ENCODE measurements at regions not wholly inside any gene's neighbourhood (a gene's known extent, or its start where the extent isn't known, plus 50 kb on each side); places are given as distances from the start of the nearest gene placed in this dataset.

- Mint-ChIP-seq H3K36me3 (no peaks in the 10 kb centered on the region), H3K27ac (no peak overlapping the region), H3K9me3 (no peaks in the 10 kb centered on the region), H3K4me1 (no peaks in the 10 kb centered on the region), H3K4me3 (no peak overlapping the region), H3K27me3 (ENCODE audit: low read depth in 2 of 2) (peaks cover 9 to 47% of the 10 kb centered on the region in 2 donors)
- Histone ChIP-seq H3K9me3 (ENCODE audit: control insufficient read depth, insufficient read depth, low read length) (no peaks in the 10 kb centered on the region), H3K27me3 (ENCODE audit: control insufficient read depth, insufficient read depth, low read length) (peaks cover 5% of the 10 kb centered on the region), H3K4me1 (ENCODE audit: control insufficient read depth, insufficient read depth, low read length) (no peaks in the 10 kb centered on the region), H3K27ac (ENCODE audit: low read length) (no peak overlapping the region), H3K36me3 (ENCODE audit: control insufficient read depth, insufficient read depth, low read length) (no peaks in the 10 kb centered on the region), H3K4me3 (ENCODE audit: low read length) (no peak overlapping the region)
- 94% methylated on average over 6 of the region's 6 CpGs for WGBS (ENCODE audit: insufficient coverage)
- no peak for TF ChIP-seq CTCF (IDR thresholded peaks at IDR 0.05)
- intact Hi-C loops (cut with micrococcal nuclease) = no loop called here
- ATAC-seq (no peak), DNase-seq (no peak)
Observed at GRCh38 chr3:150247441-150247840, 160.7 kb upstream of the TSC22D2 start.

GRCh38 chr3:150243466-150243865 is 164.6 kb upstream of the TSC22D2 start:
- no peaks in the 10 kb centered on the region for H3K9me3 Mint-ChIP-seq
- DNase-seq (no peak), ATAC-seq (no peak)
- Histone ChIP-seq H3K4me1 (ENCODE audit: control insufficient read depth, insufficient read depth, low read length) (no peaks in the 10 kb centered on the region), H3K27me3 (ENCODE audit: control insufficient read depth, insufficient read depth, low read length) (peaks cover 5% of the 10 kb centered on the region), H3K36me3 (ENCODE audit: control insufficient read depth, insufficient read depth, low read length) (no peaks in the 10 kb centered on the region), H3K4me3 (ENCODE audit: low read length) (no peak overlapping the region), H3K9me3 (ENCODE audit: control insufficient read depth, insufficient read depth, low read length) (no peaks in the 10 kb centered on the region), H3K27ac (ENCODE audit: low read length) (no peak overlapping the region)
- peaks cover 0 to 5% of the 10 kb centered on the region in 2 donors for H3K4me1 Mint-ChIP-seq
- no peaks in the 10 kb centered on the region for H3K36me3 Mint-ChIP-seq
- no peak overlapping the region for H3K27ac Mint-ChIP-seq
- intact Hi-C loops (cut with micrococcal nuclease) = no loop called here
- WGBS (ENCODE audit: insufficient coverage) = 82% methylated on average over 3 of the region's 3 CpGs
- TF ChIP-seq CTCF (IDR thresholded peaks at IDR 0.05) = no peak
- peaks cover 10 to 35% of the 10 kb centered on the region in 2 donors for H3K27me3 Mint-ChIP-seq (ENCODE audit: low read depth in 2 of 2)
- no peak overlapping the region for H3K4me3 Mint-ChIP-seq

GRCh38 chr3:150242220-150242936 is 165.7 kb upstream of the TSC22D2 start:
- no peak overlapping the region for H3K4me3 ChIP-seq (ENCODE audit: low read length)
- no peak overlapping the region for H3K27ac Mint-ChIP-seq
- no peaks in the 10 kb centered on the region for H3K9me3 ChIP-seq (ENCODE audit: control insufficient read depth, insufficient read depth, low read length)
- H3K27me3 Mint-ChIP-seq (ENCODE audit: low read depth in 2 of 2) = peaks cover 10 to 24% of the 10 kb centered on the region in 2 donors
- DNase-seq = no peak
- intact Hi-C loops (cut with micrococcal nuclease) = no loop called here
- 95% methylated on average over 3 of the region's 3 CpGs for WGBS (ENCODE audit: insufficient coverage)
- ATAC-seq = no peak
- H3K4me1 Mint-ChIP-seq = peaks cover 0 to 5% of the 10 kb centered on the region in 2 donors
- no peaks in the 10 kb centered on the region for H3K36me3 ChIP-seq (ENCODE audit: control insufficient read depth, insufficient read depth, low read length)
- no peak for TF ChIP-seq CTCF (IDR thresholded peaks at IDR 0.05)
- H3K4me3 Mint-ChIP-seq = no peak overlapping the region
- H3K4me1 ChIP-seq (ENCODE audit: control insufficient read depth, insufficient read depth, low read length) = no peaks in the 10 kb centered on the region
- no peaks in the 10 kb centered on the region for H3K9me3 Mint-ChIP-seq
- H3K36me3 Mint-ChIP-seq = no peaks in the 10 kb centered on the region
- H3K27me3 ChIP-seq (ENCODE audit: control insufficient read depth, insufficient read depth, low read length) = peaks cover 5% of the 10 kb centered on the region
- H3K27ac ChIP-seq (ENCODE audit: low read length) = no peak overlapping the region

GRCh38 chr3:150240891-150241290 is 167.2 kb upstream of the TSC22D2 start:
- no peak for DNase-seq
- Histone ChIP-seq H3K27ac (ENCODE audit: low read length) (no peak overlapping the region), H3K36me3 (ENCODE audit: control insufficient read depth, insufficient read depth, low read length) (no peaks in the 10 kb centered on the region), H3K4me1 (ENCODE audit: control insufficient read depth, insufficient read depth, low read length) (no peaks in the 10 kb centered on the region), H3K27me3 (ENCODE audit: control insufficient read depth, insufficient read depth, low read length) (peaks cover 3% of the 10 kb centered on the region), H3K9me3 (ENCODE audit: control insufficient read depth, insufficient read depth, low read length) (no peaks in the 10 kb centered on the region), H3K4me3 (ENCODE audit: low read length) (no peak overlapping the region)
- Mint-ChIP-seq H3K9me3 (no peaks in the 10 kb centered on the region), H3K27ac (no peak overlapping the region), H3K36me3 (no peaks in the 10 kb centered on the region), H3K4me3 (no peak overlapping the region), H3K4me1 (peaks cover 0 to 5% of the 10 kb centered on the region in 2 donors), H3K27me3 (ENCODE audit: low read depth in 2 of 2) (peaks cover 10 to 16% of the 10 kb centered on the region in 2 donors)
- intact Hi-C loops (cut with micrococcal nuclease) = no loop called here
- WGBS (ENCODE audit: insufficient coverage) = 92% methylated on average over 2 of the region's 2 CpGs
- no peak for TF ChIP-seq CTCF (IDR thresholded peaks at IDR 0.05)
- ATAC-seq = no peak

Measured in natural killer cell (primary cell).